GM21528 (cell line): ENCODE measurements at regions not wholly inside any gene's neighbourhood (a gene's known extent, or its start where the extent isn't known, plus 50 kb on each side); places are given as distances from the start of the nearest gene placed in this dataset.

Experiments
- ATAC-seq: cut with Tn5 transposase; IDR thresholded peaks from one replicate; pipeline ENCODE4 v1.9.1; 2021; ENCODE audit warnings: mild to moderate bottlenecking, moderate library complexity; ENCODE audit not compliant: unreplicated experiment, low FRiP score

GRCh38 chr15:47401427-47401826 lies 315.9 kb upstream of the SEMA6D start:
- no peak for ATAC-seq

GRCh38 chr15:47402829-47403228 lies 314.5 kb upstream of the SEMA6D start:
- no peak for ATAC-seq

- no peak for ATAC-seq
Observed at GRCh38 chr15:47404877-47405276, 312.4 kb upstream of the SEMA6D start.

- no peak for ATAC-seq
Observed at GRCh38 chr15:47405365-47406162, 311.7 kb upstream of the SEMA6D start.

- no peak for ATAC-seq
Observed at GRCh38 chr15:47407692-47408091, 309.6 kb upstream of the SEMA6D start.

- ATAC-seq: no peak
Observed at GRCh38 chr15:47409038-47409437, 308.3 kb upstream of the SEMA6D start.

- ATAC-seq: no peak
Observed at GRCh38 chr15:47409600-47409999, 307.7 kb upstream of the SEMA6D start.

- ATAC-seq: no peak
Observed at GRCh38 chr15:47410247-47410646, 307.1 kb upstream of the SEMA6D start.

GRCh38 chr15:47411733-47412132 lies 305.6 kb upstream of the SEMA6D start:
- ATAC-seq: no peak

GRCh38 chr15:47412136-47412535 lies 305.2 kb upstream of the SEMA6D start:
- no peak for ATAC-seq

GRCh38 chr15:47412802-47413201 lies 304.5 kb upstream of the SEMA6D start:
- ATAC-seq: no peak

- ATAC-seq: no peak
Observed at GRCh38 chr15:47414207-47414606, 303.1 kb upstream of the SEMA6D start.

- no peak for ATAC-seq
Observed at GRCh38 chr15:47415539-47415971, 301.8 kb upstream of the SEMA6D start.

GRCh38 chr15:47422881-47423665 lies 294.2 kb upstream of the SEMA6D start:
- ATAC-seq: no peak

GRCh38 chr15:47427463-47427862 lies 289.8 kb upstream of the SEMA6D start:
- ATAC-seq: no peak

GRCh38 chr15:47429376-47429775 lies 287.9 kb upstream of the SEMA6D start:
- no peak for ATAC-seq

GRCh38 chr15:47431501-47431900 lies 285.8 kb upstream of the SEMA6D start:
- ATAC-seq: no peak

- no peak for ATAC-seq
Observed at GRCh38 chr15:47432826-47433225, 284.5 kb upstream of the SEMA6D start.

GRCh38 chr15:47434596-47434995 lies 282.7 kb upstream of the SEMA6D start:
- ATAC-seq: no peak

- ATAC-seq: no peak
Observed at GRCh38 chr15:47437491-47437890, 279.8 kb upstream of the SEMA6D start.

GRCh38 chr15:47439146-47440111 lies 277.9 kb upstream of the SEMA6D start:
- no peak for ATAC-seq
